SHP77 treated with DMSO at 0.1 percent for 48 hours (cell line): ENCODE measurements at regions not wholly inside any gene's neighbourhood (a gene's known extent, or its start where the extent isn't known, plus 50 kb on each side); places are given as distances from the start of the nearest gene placed in this dataset.
"Not testable (repeated sequence)": the region's sequence is repeated elsewhere in the genome, so short reads cannot be mapped to it uniquely, and the experiment has no call there.

Source experiments
- DNase-seq: peaks from one replicate; lab custom pipeline; 2025; lab: John Stamatoyannopoulos, UW

- DNase-seq, result no peak
Observed at GRCh38 chrX:73944563-73944908, 92.0 kb upstream of the XIST start.

- peak; percentile 37 for DNase-seq
Observed at GRCh38 chrX:73943693-73944562, 91.4 kb upstream of the XIST start.

- DNase-seq, result no peak
Observed at GRCh38 chrX:73940893-73941470, 88.5 kb upstream of the XIST start.

GRCh38 chrX:73937843-73938242 lies 85.3 kb upstream of the XIST start:
- not testable (repeated sequence) for DNase-seq

- no peak for DNase-seq
Observed at GRCh38 chrX:73932522-73932921, 80.0 kb upstream of the XIST start.

GRCh38 chrX:73930300-73930699 lies 77.8 kb upstream of the XIST start:
- DNase-seq, result no peak

GRCh38 chrX:73922856-73923455 lies 70.4 kb upstream of the XIST start:
- DNase-seq, result no peak

GRCh38 chrX:73916931-73917667 lies 64.6 kb upstream of the XIST start:
- no peak for DNase-seq

- no peak for DNase-seq
Observed at GRCh38 chrX:73916489-73916888, 64.0 kb upstream of the XIST start.

GRCh38 chrX:73914792-73915191 lies 62.3 kb upstream of the XIST start:
- DNase-seq, result not testable (repeated sequence)

GRCh38 chrX:73913580-73913979 lies 61.1 kb upstream of the XIST start:
- no peak for DNase-seq

- not testable (repeated sequence) for DNase-seq
Observed at GRCh38 chrX:73911946-73912345, 59.4 kb upstream of the XIST start.

GRCh38 chrX:73905749-73906374 lies 53.3 kb upstream of the XIST start:
- not testable (repeated sequence) for DNase-seq

- no peak for DNase-seq
Observed at GRCh38 chrX:73903941-73904340, 51.4 kb upstream of the XIST start.
